GM12891 (cell line): ENCODE measurements at regions not wholly inside any gene's neighbourhood (a gene's known extent, or its start where the extent isn't known, plus 50 kb on each side); places are given as distances from the start of the nearest gene placed in this dataset.

Experiments
- POLR2A ChIP-seq: IDR thresholded peaks from 2 replicates; pipeline ENCODE4 v1.6.1; 2011; ENCODE audit warnings: low read depth, low read length, control low read depth
- POLR2AphosphoS5 ChIP-seq: IDR thresholded peaks from 2 replicates; pipeline ENCODE4 v1.6.1; 2011; ENCODE audit warnings: low read depth, low read length, control low read depth
- POU2F2 ChIP-seq: IDR thresholded peaks from 2 replicates; pipeline ENCODE4 v1.6.1; 2011; ENCODE audit warnings: low read depth, mild to moderate bottlenecking, control low read depth, low read length, moderate library complexity
- SPI1 ChIP-seq: IDR thresholded peaks from 2 replicates; pipeline ENCODE4 v1.6.1; 2011; ENCODE audit warnings: low read depth, low read length, control low read depth
- TAF1 ChIP-seq: IDR thresholded peaks from 2 replicates; pipeline ENCODE4 v1.6.1; 2011; ENCODE audit warnings: low read depth, low read length, control low read depth

GRCh38 chr9:89686126-89686525 lies 81.3 kb downstream of the GADD45G start:
- TF ChIP-seq POLR2AphosphoS5 = no peak
- no peak for TF ChIP-seq POLR2A
- no peak for TF ChIP-seq TAF1
- TF ChIP-seq SPI1 = no peak
- no peak for TF ChIP-seq POU2F2
